OCI-LY1 (cell line): ENCODE measurements at regions not wholly inside any gene's neighbourhood (a gene's known extent, or its start where the extent isn't known, plus 50 kb on each side); places are given as distances from the start of the nearest gene placed in this dataset.

Experiments used
- EZH2 ChIP-seq: fragments of 200-600 bp; sonication (generic), shearing (Covaris generic); IDR thresholded peaks from 2 replicates; pipeline ENCODE4 v1.8.0; 2017; ENCODE audit warnings: borderline replicate concordance, mixed run types, mild to moderate bottlenecking, antibody characterized with exemption, low read length, moderate library complexity, mixed read lengths
- TF ChIP-seq, protein P1 (sequence below): fragments of 200-600 bp; sonication (generic), shearing (Covaris generic); IDR thresholded peaks from 2 replicates; pipeline ENCODE4 v1.5.1; 2017; ENCODE audit warnings: mild to moderate bottlenecking, antibody characterized with exemption, low read length, moderate library complexity, mixed read lengths

DNA sequence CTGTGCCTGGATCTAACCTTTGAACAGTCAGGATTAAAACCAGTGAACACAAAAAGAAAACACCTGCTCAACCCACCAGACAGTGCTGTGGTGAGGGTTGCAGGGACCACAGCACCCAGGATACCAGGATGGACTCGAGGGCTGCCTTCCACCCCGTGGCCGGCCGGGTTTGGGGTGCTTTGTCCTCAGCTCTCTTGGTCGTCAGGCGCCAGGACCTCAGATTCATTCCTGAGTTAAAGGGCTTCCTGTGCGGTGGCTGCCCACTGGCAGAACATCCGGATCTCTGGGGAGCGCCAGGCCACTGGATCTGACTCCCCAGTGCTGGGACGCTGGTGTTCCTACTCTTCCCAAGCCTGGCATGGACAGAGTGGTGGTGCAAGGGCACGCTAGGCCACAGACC, 239.8 kb downstream of the TFCP2L1 start:
- TF ChIP-seq, protein P1, sequence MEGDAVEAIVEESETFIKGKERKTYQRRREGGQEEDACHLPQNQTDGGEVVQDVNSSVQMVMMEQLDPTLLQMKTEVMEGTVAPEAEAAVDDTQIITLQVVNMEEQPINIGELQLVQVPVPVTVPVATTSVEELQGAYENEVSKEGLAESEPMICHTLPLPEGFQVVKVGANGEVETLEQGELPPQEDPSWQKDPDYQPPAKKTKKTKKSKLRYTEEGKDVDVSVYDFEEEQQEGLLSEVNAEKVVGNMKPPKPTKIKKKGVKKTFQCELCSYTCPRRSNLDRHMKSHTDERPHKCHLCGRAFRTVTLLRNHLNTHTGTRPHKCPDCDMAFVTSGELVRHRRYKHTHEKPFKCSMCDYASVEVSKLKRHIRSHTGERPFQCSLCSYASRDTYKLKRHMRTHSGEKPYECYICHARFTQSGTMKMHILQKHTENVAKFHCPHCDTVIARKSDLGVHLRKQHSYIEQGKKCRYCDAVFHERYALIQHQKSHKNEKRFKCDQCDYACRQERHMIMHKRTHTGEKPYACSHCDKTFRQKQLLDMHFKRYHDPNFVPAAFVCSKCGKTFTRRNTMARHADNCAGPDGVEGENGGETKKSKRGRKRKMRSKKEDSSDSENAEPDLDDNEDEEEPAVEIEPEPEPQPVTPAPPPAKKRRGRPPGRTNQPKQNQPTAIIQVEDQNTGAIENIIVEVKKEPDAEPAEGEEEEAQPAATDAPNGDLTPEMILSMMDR: no peak
- TF ChIP-seq EZH2: no peak
